ENCODE measurements at regions not wholly inside any gene's neighbourhood (a gene's known extent, or its start where the extent isn't known, plus 50 kb on each side); places are given as distances from the start of the nearest gene placed in this dataset.
"Not testable (repeated sequence)": the region's sequence is repeated elsewhere in the genome, so short reads cannot be mapped to it uniquely, and the experiment has no call there.

DNA sequence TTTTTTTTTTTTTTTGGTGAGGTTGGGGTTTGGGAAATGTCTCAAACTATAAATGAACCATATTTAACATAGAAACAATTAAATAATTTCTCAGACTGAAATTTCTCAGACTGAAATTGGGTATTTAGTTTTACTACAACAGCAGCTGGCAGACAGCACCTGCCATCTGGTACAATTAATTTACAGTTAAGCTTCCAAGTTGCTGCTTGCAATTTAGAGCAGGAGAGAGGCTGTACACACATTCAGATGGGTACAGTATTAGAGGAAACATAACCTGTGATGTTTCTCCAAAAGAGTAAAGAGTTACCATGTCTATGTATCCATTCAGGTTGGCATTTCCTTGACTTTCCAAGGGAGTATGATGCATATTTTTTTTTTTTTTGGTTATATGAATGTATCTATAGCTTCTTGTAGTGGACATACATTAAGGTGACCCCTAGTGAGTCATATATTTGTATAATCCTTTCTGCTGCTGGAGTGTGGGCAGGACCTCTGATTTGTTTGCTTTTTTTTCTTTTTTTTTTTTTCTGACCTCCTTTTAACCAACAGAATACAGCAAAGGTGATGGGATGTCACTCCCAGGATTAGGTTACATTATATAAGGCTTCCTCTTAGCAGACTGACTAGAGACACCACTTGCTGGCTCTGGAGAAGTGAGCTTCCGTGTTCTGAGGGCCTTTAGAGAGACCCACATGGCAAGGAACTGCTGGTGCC, 201.7 kb downstream of the PTH2R start:
- no peak for DNase-seq (ENCODE audit: low spot score)

DNA sequence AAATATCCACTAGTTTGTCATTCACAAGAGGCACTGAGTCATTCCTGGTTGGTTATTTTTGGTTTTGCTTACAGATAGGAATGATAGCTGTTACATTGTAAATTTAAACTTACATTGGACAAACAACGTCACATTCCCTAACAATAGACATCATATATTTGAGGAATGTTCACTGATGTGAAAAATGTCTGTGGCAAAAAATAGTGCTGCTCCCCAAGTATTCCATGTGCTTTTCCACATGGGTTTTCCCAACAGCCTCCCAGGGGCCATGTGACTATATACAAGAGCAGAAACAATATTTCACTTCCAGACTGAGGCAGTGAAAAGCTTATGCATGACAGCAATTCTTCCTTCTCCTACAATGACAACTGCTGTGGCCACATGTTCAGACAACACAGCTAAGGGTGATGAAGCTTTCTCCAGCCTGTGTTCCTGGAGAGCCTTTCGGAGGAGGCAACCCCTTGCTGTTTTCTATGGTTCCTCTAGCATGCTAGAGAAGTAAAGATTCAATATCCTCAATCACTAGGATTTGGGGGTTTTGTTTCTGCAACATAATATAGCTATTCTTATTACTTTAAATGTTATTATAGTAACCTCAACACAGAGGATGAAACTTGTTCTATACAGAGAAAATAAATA, 202.7 kb downstream of the PTH2R start:
- no peak for DNase-seq (ENCODE audit: low spot score)

DNA sequence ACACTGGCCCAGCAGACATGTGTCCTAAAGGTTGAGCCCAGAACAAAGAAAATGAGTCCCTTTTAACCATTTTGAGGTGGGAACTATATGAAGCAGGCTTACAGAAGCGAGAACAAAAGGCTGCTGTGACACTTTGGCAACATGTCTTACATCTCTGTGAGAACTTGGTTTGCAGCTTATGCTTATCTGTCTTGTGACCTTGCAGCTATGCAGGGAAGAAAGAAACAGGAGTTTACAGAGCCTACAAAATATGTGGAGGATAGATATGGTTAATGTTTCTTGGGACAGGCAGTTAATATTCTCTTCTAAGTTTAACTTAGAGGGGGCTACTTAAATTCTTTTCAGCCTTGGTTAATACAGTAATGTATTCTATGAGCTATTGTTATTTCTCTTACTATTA, 209.1 kb downstream of the PTH2R start:
- not testable (repeated sequence) for DNase-seq (ENCODE audit: low spot score)

DNA sequence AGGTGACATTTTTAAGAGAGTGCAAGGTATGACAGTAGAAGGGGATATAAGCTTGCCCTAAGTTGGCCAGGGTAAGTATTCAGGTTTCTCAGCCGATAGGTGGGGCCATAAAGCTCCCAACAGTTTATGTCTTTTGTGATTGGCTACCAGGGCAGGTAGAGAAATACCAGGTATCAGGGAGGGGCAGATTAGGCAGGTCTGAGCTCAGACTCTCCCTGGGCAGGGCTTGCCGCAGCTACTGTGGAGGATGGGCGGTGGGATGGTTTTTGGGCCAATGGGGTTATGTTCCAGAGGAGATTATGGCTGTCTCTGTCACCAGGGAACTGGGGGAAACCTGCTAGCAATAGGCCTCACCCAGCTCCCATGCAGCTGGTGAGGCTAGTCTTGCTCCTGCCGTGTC, 211.6 kb downstream of the PTH2R start:
- no peak for DNase-seq (ENCODE audit: low spot score)

DNA sequence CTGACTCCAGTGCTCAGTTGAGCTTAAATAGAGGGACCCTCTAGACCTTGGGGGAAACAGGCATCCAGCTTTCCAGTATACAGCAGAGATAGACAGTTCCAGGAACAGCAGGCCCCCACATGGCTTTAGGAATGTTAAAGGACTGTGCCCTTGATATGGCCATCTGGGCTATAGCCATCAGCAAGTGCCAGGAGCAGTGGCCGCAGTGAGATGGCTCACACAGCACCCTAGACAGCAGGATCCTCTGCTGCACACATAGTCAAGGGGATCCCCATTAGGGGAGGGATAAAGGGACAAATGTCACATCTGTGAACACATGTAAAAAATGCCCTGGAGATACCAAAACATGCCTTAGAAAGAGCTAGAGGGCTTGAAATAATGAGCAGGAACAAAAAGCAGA, 213.4 kb downstream of the PTH2R start:
- no peak for DNase-seq (ENCODE audit: low spot score)

DNA sequence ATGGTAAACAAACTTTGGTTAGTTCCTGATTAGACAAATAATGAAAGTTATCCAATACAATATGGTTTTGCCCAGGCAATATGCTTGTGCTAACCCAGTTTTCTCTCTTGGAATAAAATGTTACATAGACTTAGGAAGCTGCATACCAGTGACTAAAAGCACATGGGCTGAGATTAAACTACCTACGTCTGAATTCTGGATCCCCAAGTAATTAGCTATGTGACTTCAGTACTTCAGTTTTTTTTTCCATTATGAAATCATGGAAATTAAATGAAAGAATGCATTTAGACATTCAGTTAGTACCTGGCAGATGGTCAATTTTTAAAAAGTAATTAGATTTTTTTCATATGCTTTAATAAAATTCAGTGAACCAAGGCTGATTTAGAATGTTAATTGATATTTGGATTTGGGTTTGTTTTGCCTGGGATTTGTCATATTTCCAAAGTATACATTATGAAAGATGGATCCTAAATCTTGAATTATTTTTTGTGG, 213.9 kb downstream of the PTH2R start:
- DNase-seq (ENCODE audit: low spot score): no peak

DNA sequence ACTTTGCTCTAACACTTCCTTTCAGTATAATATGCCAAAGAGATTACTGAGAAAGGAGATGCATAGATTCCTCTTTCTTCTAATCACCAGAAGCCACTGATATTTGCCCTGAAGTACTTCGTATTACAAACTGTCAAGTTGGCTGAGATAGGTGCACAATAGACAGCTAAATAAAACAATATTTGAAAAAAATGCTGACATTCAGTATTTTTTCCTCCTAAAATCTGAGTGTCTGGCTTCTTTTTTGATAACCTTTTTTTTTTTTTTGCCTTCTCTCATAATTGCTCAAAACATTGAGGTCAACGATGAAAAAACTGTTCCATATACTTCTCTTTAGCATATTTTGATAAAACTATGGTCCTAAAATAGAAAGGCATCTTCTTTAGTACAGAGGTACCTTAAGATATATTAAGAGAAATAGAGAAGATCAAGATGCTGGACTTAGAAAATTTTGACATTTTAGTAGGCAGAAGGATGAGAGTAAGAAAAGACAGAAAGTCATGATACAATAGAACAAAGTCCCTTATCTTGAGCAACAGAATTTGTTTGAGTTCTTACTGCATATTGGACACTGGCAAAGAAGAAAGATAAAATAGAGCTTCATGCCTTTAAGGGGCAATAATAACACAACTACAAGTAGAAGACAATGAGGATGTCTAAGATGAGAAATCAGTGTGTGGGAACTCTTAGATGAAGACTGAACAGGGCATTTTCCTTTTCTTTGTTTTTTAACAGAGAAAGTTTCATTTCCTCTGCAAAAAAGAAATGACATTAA, 220.7 kb downstream of the PTH2R start:
- DNase-seq (ENCODE audit: low spot score): no peak

DNA sequence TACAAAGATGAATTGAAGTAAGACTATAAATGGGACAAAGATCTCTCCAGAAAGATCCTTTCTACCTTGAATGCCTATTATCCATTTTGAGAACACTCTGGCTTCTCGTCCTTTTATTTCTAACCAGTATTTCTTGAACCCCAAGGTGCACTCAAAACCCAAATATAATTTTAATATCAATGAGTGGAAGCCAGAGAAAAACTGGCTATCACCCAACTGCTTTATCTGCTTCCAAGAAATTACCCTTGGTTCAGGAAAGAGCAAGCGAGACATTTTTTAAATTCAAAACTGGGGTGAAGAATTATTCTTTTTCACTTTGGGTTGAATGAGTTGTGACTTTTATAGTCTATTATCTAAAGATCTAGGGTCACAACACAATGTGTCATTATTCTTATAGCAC, 221.3 kb downstream of the PTH2R start:
- no peak for DNase-seq (ENCODE audit: low spot score)

DNA sequence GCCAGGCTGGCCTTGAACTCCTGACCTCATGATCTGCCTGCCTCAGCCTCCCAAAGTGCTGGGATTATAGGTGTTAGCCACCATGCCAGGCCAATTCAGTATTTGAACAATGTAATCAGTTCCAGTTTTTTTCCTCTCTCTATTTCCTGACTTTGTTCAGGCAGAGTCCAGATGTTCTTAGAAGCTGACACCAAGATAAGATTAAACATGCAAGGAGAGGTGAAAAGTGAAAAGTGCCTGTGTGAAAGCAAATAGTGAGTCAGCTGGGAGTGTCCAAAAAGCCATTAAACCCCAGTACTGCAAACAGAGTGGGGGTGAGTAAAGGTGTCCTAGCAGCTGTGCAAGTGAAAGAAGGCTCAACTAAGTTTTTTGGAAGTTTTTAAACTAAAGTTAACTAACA, 231.5 kb downstream of the PTH2R start:
- no peak for DNase-seq (ENCODE audit: low spot score)

DNA sequence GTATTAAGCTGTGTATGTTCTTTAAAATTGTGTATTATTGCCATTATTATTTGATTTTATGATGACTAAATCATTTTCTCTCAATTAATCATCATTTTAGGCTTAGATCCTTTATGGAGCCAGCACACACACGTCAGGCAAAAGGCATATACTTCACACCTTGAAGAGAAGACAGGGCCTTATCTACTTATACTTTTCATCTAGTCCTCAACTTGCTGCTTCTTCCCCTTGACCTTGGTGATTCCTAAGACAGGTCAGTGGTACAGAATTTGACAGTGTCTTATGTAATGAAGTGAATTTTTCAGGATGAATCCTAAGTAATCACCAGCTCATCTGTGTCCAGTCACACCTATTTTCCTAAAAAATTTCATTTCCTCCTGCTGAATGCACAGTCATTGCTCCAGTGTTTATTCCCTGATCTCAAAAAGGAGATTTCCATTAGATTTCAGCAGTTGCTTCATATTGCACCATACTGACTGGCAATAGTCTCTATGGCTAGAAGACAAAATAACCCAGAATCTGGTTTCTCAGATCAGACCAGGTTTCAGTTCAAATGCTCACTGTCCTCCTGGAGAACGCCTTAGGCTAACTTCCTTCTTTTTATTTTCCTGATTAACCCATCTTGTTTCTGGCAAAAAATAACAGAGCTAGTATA, 235.7 kb downstream of the PTH2R start:
- no peak for DNase-seq (ENCODE audit: low spot score)

DNA sequence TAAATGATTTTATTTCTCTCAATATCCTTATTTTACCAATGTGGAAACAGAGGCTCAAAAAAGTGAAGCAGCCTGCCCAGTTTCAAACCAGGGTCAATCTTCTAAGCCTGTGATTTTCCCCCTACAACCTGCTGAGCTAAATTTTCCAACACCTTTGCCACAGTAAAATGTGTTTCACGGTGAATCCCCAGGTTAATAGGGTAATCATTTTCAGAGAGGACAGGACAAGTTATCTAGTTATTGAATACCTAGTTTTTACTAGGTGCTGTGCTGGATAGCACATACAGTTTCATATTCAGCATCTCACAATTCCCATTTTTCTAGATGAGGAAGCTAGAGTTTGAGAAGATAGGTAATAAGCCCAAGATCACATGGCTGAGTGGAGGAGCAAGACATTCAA, 236.6 kb downstream of the PTH2R start:
- DNase-seq (ENCODE audit: low spot score): no peak

DNA sequence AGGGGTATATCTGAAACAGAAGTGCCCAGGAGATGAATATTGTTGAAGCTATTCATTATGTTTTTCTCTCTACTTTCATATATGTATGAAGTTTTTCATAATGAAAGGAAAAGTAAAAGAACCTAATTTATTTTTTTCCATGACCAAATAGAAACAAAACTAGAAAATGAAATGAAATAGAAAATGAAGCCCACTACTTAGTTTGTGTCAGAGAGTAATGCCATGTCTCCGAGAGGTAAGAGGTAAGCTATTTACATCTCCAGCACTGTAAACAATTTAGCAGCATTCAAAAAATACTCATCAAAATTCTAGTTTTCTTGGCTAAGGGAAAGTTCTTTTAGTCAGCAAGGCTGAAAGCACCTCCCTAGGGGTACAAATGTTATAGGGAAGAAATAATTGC, 238.6 kb downstream of the PTH2R start:
- no peak for DNase-seq (ENCODE audit: low spot score)

DNA sequence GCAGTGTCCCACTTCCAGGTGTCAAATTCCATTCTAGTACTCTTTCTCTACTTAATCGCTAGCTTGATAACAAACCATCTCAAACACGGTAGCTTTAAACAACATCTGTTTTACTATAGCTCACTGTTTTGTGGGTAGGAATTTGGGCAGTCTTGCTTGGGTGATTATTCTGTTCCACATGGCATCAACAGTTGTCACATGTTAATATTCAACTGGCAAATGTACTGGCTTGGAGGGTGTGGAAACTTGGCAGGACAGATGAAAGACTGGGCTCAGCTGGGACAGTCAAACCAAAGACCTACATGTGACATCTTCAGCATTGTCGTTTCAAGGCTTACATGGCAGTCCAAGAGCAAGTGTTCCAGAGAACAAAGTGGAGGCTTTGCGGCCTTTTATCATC, 241.8 kb downstream of the PTH2R start:
- no peak for DNase-seq (ENCODE audit: low spot score)

DNA sequence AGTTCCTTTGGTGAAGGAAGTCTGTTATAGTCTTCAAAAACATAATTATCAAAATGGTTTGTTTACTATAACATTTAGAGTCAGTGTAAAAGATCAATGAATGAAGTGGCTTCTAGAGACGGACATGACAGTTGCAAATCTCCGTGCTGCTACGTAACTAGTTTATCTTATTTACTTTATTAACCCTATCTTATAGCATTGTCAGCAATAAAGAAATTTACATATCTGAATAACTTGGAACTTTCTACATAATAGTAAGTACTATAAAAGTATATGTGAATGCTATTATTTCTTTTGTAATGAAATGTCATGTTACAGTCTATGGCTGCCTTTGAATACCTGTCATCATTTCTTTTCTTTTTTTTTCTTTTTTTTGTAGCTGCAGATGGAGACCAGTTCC, 246.8 kb downstream of the PTH2R start:
- no peak for DNase-seq (ENCODE audit: low spot score)

DNA sequence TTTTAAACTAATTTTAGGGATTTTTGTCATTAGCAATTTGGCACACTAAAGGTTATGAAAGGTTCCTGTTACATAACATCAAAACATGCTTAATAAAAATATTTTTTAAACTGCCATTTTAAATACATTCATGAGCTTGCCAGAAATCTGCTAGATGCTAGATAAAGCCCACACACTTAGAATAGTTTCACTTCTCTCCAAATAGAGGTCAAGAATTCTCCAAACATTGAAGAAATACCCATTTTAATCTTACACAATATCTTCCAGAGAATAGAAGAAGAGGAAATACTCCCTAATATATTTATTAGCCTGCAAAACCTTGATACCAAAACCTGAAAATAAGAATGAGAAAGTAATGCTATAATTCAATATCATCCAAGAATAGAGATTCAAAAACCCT, 247.5 kb downstream of the PTH2R start:
- no peak for DNase-seq (ENCODE audit: low spot score)

DNA sequence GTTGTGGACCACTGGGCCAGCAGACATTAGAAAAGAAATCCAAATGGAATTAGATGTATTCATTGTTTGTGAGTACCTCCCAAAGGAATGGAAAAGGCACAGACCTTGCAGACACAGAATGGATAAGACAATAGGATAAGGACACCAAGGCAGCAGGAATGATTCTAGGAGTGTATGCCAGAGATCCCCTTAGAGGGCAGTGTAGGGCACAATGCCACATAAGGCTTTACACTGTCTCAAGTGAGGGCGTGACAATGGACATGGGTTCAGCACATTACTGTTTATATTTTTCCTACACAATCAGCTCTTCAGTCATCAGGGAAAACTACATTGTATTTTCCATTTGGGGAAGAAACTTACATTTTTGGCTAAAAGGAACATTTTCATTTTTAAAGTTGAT, 250.9 kb downstream of the PTH2R start:
- no peak for DNase-seq (ENCODE audit: low spot score)

DNA sequence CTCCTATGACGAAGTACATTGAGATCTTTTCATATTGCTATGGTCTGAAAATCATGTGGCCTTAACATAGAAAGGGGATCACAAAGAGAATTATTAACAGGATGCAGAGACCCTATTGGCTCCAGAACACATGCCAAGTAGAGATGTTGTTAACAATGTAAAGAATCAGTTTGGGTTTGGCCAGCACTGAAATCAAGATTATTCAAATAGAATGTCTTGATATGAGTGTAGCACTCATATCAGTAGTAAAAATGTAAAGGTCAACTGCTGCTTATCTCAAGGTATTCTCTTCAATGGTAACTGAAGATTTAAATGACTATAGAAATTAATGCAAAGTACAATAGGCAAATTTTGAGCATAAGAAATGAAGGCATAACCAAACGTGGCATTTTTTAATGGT, 262.8 kb downstream of the PTH2R start:
- no peak for DNase-seq (ENCODE audit: low spot score)

DNA sequence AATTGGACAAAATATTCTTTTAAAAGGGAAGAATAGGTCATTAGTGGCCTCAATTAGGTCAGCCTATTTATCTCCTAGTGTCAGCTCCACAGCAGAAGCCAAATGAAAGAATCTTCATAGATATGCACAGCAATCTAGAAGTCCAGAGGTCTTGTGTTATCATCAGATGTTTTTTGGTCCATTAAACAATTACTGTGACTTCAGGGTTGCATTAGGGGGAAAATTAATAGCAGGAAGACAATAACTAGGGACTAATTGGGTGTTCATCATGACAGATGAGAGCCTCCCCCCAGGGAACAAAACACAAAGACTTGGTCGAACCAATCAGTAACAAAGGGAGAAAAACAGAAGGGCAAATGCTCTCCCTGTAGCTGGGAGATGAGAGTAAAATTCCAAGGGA, 264.7 kb downstream of the PTH2R start:
- no peak for DNase-seq (ENCODE audit: low spot score)

DNA sequence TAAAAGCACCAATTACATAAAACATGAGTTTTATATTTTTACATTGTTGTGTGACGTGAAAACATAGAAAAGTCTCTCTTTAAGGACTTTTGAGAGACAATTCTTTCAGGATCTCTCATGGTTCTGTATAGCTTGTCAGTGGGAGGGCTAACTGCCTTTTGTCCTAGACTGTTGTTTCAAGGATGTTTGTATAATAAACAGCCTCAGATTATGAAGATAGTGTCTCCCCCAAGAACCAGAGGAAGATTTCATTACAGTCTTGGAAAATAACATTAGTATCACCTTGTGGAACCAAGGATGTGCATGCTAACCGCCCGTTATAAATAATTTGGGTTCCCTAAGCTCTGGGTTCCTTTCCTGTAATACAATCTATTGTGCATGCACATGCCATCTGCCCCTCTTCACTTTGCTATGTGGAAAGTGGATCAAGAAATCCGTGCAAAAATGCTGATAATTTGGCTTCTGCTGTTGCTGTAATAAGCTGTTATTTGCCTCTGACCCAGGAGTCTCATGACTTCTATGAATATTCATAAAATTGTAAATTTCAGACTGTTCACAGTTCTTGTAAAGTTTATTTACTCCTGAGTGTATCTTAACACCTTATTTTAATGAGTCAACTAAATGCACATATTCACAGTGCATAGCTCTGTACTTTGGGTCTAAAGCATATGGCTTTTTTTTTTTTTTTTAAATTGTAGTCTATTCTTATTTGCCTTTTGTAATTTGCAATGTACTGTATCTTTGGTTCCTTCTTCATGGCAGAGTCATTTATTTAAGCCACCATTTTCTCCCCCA, 265.5 kb downstream of the PTH2R start:
- DNase-seq (ENCODE audit: low spot score): no peak

DNA sequence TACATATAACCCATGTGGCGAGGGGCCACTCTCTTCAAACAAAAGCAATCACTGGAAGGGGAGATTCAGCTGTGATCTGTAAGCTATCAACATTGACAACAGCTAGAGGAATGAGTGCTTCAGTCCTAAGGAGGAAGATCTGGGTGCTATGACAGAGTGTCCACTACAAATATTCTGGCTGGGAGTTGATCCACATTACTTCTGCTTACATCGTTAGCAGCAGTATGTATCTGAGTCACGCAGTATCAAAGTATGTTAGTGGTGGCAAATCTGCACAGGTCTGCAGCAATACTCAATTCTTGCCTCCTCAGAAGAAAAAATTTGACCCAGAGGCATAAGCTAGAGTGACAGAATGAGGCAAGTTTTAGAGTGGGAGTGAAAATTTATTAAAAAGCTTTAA, 267.0 kb downstream of the PTH2R start:
- no peak for DNase-seq (ENCODE audit: low spot score)

DNA sequence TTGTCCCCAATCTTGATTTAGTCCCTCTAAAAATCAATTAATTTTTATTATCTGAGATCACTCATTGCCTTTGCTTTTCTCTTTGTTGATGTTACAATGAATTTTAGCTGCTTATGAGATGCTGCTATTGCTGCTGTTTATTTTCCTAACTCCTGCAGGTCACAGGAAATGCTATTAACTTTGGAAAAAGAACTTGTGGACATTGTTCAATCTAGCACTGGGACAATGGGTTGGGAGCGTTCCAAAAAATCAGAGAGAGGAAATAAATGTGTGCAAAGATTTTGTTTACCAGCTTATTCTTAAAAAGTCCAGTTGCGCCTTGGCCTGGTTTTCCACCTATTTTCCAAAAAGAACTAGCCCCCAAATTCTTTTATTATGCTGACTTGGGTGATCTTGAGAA, 268.3 kb downstream of the PTH2R start:
- no peak for DNase-seq (ENCODE audit: low spot score)

DNA sequence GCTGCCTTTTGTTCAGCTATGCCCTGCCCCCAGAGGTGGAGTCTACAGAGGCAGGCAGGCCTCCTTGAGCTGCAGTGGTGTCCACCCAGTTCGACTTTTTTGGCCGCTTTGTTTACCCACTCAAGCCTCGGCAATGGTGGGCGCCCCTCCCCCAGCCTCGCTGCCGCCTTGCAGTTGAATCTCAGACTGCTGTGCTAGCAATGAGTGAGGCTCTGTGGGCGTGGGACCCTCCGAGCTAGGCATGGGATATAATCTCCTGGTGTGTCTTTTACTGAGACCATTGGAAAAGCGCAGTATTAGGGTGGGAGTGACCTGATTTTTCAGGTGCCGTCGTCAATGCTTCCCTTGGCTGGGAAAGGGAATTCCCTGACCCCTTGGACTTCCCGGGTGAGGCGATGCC, 279.3 kb downstream of the PTH2R start:
- DNase-seq (ENCODE audit: low spot score): not testable (repeated sequence)
